H1 (cell line): ENCODE measurements at regions not wholly inside any gene's neighbourhood (a gene's known extent, or its start where the extent isn't known, plus 50 kb on each side); places are given as distances from the start of the nearest gene placed in this dataset.

Experiments used
- BCL11A ChIP-seq, 2 experiments: IDR thresholded peaks; one replicate each; pipeline ENCODE4 v1.6.1; 2011; ENCODE audit warnings: low read depth in 2 of 2, low read length in 2 of 2, mild to moderate bottlenecking in 2 of 2
- CHD2 ChIP-seq: IDR thresholded peaks from 2 replicates; pipeline ENCODE4 v1.6.1; 2012; ENCODE audit warnings: low read length, improper control_type of control experiment
- POLR2AphosphoS5 ChIP-seq: IDR thresholded peaks from 2 replicates; pipeline ENCODE4 v1.6.1; 2011; ENCODE audit warnings: low read depth, low read length
- TEAD4 ChIP-seq: IDR thresholded peaks from 2 replicates; pipeline ENCODE4 v1.6.1; 2012; ENCODE audit warnings: low read depth, low read length, inconsistent platforms, mixed read lengths
- TF ChIP-seq, protein P1 (sequence below): fragments of 300-600 bp; sonication (generic); IDR thresholded peaks from 2 replicates; pipeline ENCODE4 v1.7.1; 2012; ENCODE audit warnings: low read length, moderate library complexity, mild to moderate bottlenecking, inconsistent platforms; ENCODE audit not compliant: insufficient replicate concordance

DNA sequence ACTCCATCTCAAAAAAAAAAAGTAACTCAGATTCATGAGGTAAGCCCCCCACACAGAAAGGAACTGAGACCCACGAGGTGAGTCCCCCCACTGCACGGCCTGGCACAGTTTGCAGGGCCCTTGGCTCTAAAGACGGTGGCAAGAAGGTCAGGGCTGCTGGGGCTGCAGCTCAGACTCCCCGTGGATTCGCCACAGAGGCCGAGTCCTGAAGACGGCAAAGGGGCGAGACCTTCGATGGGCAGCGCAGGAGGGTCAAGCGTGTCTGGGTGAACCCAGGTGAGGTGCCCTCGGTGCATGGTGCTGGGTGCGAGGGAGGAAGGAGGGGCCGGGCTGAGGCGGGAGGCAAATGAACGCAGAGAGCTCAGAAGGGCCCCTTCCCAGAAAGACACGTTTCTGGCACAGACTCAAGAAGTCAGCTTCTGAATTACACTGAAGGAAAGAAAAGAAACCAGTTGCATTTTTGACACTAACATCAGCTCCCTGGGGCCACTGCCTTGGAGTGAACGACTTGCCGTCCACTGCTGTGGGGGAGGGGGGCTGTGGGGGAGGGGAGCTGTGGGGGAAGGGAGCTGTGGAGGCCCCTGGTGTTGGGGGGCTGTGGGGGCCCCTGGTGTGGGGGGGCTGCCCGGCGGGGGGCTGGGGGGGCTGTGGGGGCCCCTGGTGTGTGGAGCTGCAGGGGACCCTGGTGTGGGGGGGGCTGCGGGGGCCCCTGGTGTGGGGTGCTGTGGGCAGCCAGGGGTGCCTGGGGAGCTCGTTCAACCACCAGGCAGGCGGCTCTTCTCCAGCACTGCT lies 69.8 kb upstream of the METRNL start (continued):
- TF ChIP-seq, protein P1, sequence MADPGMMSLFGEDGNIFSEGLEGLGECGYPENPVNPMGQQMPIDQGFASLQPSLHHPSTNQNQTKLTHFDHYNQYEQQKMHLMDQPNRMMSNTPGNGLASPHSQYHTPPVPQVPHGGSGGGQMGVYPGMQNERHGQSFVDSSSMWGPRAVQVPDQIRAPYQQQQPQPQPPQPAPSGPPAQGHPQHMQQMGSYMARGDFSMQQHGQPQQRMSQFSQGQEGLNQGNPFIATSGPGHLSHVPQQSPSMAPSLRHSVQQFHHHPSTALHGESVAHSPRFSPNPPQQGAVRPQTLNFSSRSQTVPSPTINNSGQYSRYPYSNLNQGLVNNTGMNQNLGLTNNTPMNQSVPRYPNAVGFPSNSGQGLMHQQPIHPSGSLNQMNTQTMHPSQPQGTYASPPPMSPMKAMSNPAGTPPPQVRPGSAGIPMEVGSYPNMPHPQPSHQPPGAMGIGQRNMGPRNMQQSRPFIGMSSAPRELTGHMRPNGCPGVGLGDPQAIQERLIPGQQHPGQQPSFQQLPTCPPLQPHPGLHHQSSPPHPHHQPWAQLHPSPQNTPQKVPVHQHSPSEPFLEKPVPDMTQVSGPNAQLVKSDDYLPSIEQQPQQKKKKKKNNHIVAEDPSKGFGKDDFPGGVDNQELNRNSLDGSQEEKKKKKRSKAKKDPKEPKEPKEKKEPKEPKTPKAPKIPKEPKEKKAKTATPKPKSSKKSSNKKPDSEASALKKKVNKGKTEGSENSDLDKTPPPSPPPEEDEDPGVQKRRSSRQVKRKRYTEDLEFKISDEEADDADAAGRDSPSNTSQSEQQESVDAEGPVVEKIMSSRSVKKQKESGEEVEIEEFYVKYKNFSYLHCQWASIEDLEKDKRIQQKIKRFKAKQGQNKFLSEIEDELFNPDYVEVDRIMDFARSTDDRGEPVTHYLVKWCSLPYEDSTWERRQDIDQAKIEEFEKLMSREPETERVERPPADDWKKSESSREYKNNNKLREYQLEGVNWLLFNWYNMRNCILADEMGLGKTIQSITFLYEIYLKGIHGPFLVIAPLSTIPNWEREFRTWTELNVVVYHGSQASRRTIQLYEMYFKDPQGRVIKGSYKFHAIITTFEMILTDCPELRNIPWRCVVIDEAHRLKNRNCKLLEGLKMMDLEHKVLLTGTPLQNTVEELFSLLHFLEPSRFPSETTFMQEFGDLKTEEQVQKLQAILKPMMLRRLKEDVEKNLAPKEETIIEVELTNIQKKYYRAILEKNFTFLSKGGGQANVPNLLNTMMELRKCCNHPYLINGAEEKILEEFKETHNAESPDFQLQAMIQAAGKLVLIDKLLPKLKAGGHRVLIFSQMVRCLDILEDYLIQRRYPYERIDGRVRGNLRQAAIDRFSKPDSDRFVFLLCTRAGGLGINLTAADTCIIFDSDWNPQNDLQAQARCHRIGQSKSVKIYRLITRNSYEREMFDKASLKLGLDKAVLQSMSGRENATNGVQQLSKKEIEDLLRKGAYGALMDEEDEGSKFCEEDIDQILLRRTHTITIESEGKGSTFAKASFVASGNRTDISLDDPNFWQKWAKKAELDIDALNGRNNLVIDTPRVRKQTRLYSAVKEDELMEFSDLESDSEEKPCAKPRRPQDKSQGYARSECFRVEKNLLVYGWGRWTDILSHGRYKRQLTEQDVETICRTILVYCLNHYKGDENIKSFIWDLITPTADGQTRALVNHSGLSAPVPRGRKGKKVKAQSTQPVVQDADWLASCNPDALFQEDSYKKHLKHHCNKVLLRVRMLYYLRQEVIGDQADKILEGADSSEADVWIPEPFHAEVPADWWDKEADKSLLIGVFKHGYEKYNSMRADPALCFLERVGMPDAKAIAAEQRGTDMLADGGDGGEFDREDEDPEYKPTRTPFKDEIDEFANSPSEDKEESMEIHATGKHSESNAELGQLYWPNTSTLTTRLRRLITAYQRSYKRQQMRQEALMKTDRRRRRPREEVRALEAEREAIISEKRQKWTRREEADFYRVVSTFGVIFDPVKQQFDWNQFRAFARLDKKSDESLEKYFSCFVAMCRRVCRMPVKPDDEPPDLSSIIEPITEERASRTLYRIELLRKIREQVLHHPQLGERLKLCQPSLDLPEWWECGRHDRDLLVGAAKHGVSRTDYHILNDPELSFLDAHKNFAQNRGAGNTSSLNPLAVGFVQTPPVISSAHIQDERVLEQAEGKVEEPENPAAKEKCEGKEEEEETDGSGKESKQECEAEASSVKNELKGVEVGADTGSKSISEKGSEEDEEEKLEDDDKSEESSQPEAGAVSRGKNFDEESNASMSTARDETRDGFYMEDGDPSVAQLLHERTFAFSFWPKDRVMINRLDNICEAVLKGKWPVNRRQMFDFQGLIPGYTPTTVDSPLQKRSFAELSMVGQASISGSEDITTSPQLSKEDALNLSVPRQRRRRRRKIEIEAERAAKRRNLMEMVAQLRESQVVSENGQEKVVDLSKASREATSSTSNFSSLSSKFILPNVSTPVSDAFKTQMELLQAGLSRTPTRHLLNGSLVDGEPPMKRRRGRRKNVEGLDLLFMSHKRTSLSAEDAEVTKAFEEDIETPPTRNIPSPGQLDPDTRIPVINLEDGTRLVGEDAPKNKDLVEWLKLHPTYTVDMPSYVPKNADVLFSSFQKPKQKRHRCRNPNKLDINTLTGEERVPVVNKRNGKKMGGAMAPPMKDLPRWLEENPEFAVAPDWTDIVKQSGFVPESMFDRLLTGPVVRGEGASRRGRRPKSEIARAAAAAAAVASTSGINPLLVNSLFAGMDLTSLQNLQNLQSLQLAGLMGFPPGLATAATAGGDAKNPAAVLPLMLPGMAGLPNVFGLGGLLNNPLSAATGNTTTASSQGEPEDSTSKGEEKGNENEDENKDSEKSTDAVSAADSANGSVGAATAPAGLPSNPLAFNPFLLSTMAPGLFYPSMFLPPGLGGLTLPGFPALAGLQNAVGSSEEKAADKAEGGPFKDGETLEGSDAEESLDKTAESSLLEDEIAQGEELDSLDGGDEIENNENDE = no peak
- TF ChIP-seq POLR2AphosphoS5 = no peak
- TF ChIP-seq CHD2 = no peak
- TF ChIP-seq BCL11A (IDR thresholded peaks at IDR 0.05; ENCODE audit: low read depth in 2 of 2, low read length in 2 of 2) = no peak
- no peak for TF ChIP-seq TEAD4
